Gastrocnemius medialis (tissue), 4 donors: ENCODE measurements at regions not wholly inside any gene's neighbourhood (a gene's known extent, or its start where the extent isn't known, plus 50 kb on each side); places are given as distances from the start of the nearest gene placed in this dataset.

Source experiments
- ATAC-seq, 2 donors: fragments of 150-250 bp; one replicate each; pipeline ENCODE4 v1.9.1; 2016
- DNase-seq, 2 donors: peaks; one replicate each; pipeline ENCODE4 v3.0.0-alpha.2; 2019
- H3K27ac ChIP-seq, 4 donors: fragments of 200-600 bp; sonication (generic); 1 replicate in 1 of 4; 2 replicates in 3 of 4; pipeline ENCODE4 v1.5.1; 2016 to 2018; ENCODE audit warnings: mild to moderate bottlenecking in 2 of 4, moderate library complexity in 1 of 4
- H3K27me3 ChIP-seq, 3 donors: fragments of 200-600 bp; sonication (generic) in 2 of 3; 1 replicate in 1 of 3; 2 replicates in 2 of 3; pipeline versions ENCODE4 v1.5.1 to v1.6.0; 2016 to 2019; ENCODE audit warnings: mild to moderate bottlenecking in 1 of 3, moderate library complexity in 1 of 3
- H3K36me3 ChIP-seq, 2 donors: fragments of 200-600 bp; sonication (generic) in 1 of 2; one replicate each; pipeline ENCODE4 v1.5.1; 2017 to 2018
- H3K4me1 ChIP-seq, 2 donors: fragments of 200-600 bp; sonication (generic) in 1 of 2; one replicate each; pipeline ENCODE4 v1.5.1; 2016 to 2017; ENCODE audit warnings: mild to moderate bottlenecking in 2 of 2
- H3K4me3 ChIP-seq, 4 donors: fragments of 200-600 bp; sonication (generic) in 3 of 4; 1 replicate in 1 of 4; 2 replicates in 3 of 4; pipeline ENCODE4 v1.5.1; 2016 to 2019; ENCODE audit warnings: mild to moderate bottlenecking in 2 of 4
- H3K9me3 ChIP-seq, 3 donors: fragments of 200-600 bp; sonication (generic) in 2 of 3; 1 replicate in 1 of 3; 2 replicates in 2 of 3; pipeline ENCODE4 v1.5.1; 2016 to 2019
- CTCF ChIP-seq, 5 experiments: fragments of 450-650 bp in 3 of 5; fragments of 200-600 bp in 2 of 5; sonication (generic) in 2 of 5; IDR thresholded peaks in 4 of 5; conservative IDR thresholded peaks in 1 of 5; 1 replicate in 4 of 5; 2 replicates in 1 of 5; pipeline ENCODE4 v1.5.1; 2016 to 2019; ENCODE audit warnings: antibody characterized with exemption in 5 of 5, mild to moderate bottlenecking in 3 of 5, moderate library complexity in 3 of 5
- POLR2A ChIP-seq, 2 donors: fragments of 450-650 bp; IDR thresholded peaks; one replicate each; pipeline ENCODE4 v1.6.1; 2017; ENCODE audit warnings: antibody characterized with exemption in 2 of 2, mild to moderate bottlenecking in 2 of 2, moderate library complexity in 2 of 2
- in situ Hi-C, 4 donors: fragments of 200-750 bp; cut with MboI; loops; one replicate each; pipeline versions ENCODE4 v1.15.0 to v1.8.0; 2017; ENCODE audit warnings: low sequenced_read_pairs in 4 of 4
- intact Hi-C: fragments of 100-400 bp; cut with DNase I; formaldehyde crosslinking; loops from one replicate; pipeline ENCODE4 v1.15.1; 2023; ENCODE audit warnings: low total_unique reads

- no peaks in the 10 kb centered on the region for H3K36me3 ChIP-seq
- H3K27me3 ChIP-seq, result no peaks in the 10 kb centered on the region
- intact Hi-C loops, result no loop called here
- no peak overlapping the region for H3K27ac ChIP-seq
- no peaks in the 10 kb centered on the region for H3K4me1 ChIP-seq
- DNase-seq (no peak), ATAC-seq (no peak)
- TF ChIP-seq POLR2A (IDR thresholded peaks at IDR 0.05), result no peak
- TF ChIP-seq CTCF (IDR thresholded peaks at IDR 0.05 in 4 of 5, conservative IDR thresholded peaks at IDR 0.05 in 1 of 5), result no peak
- no peak overlapping the region for H3K4me3 ChIP-seq
- H3K9me3 ChIP-seq, result no peaks in the 10 kb centered on the region
- in situ Hi-C loops, result no loop called here
Observed at GRCh38 chr18:73235921-73236320, 368.1 kb upstream of the NETO1 start.

DNA sequence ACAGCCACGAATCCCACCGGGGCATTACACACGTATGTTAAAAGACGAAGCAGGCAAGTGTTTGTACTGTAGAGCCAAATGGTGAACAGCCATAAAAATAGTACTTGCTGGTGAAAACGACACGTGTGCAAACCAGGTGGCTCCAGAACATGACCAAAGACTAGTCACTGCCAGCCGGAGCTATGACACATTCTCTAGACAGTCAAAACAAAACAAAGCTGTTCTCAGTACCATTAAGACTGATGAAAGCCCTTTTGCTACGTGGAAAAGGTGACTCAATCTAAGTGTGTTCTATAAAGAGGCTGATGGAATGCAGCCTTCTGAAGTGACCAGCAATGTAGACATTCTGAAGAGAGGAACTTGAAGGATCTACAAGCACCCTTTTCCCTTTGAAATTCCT lies 367.7 kb upstream of the NETO1 start:
- Histone ChIP-seq H3K4me3 (no peak overlapping the region), H3K9me3 (no peaks in the 10 kb centered on the region), H3K27me3 (no peaks in the 10 kb centered on the region), H3K27ac (no peak overlapping the region), H3K36me3 (no peaks in the 10 kb centered on the region), H3K4me1 (no peaks in the 10 kb centered on the region)
- DNase-seq, result no peak
- no peak for ATAC-seq
- intact Hi-C loops, result no loop called here
- in situ Hi-C loops, result no loop called here
- TF ChIP-seq POLR2A (IDR thresholded peaks at IDR 0.05), result no peak

DNA sequence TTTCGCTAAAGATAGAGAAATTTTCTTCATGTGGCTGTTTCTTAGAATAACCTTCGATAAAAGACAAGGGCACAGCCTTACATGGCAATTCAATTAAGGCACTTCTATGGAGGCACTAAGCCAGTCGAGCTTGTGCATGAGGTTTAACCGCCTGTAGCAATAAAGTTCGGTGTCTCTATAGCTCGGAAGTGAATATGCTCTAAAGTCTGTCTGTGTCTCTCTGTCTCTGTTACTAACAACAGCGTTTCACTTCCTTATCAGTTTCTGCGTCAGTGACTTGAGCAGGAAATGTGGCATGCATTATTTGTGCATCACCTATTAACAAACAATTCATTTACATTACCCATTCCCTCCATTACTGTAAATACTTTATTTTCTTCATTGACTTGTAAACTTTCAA lies 365.1 kb upstream of the NETO1 start:
- intact Hi-C loops, result no loop called here
- Histone ChIP-seq H3K27me3 (no peaks in the 10 kb centered on the region), H3K27ac (no peak overlapping the region), H3K36me3 (no peaks in the 10 kb centered on the region), H3K4me3 (no peak overlapping the region), H3K4me1 (no peaks in the 10 kb centered on the region), H3K9me3 (no peaks in the 10 kb centered on the region)
- in situ Hi-C loops, result no loop called here
- TF ChIP-seq CTCF (IDR thresholded peaks at IDR 0.05 in 4 of 5, conservative IDR thresholded peaks at IDR 0.05 in 1 of 5) (no peak), POLR2A (IDR thresholded peaks at IDR 0.05) (no peak)
- no peak for ATAC-seq
- DNase-seq, result no peak

DNA sequence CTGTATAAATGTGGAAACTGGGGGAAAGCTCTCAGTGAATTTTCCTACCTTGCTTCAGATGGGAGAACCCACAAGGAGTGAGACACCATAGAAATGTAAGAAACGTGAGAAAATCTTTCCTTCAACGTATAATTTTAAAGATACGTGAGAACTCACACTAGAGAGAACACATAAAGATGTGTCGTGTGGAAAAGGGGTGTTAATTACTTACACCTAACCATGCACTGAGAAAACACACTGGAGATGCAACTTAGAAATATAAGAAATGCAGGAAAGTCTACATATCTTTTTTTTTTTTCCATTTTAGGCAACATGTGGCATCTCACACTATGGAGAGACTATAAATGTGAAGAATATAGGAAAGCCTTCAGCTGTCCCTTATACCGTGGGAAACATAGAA lies 352.9 kb upstream of the NETO1 start:
- DNase-seq (no peak), ATAC-seq (no peak)
- Histone ChIP-seq H3K36me3 (no peaks in the 10 kb centered on the region), H3K4me3 (no peak overlapping the region), H3K27ac (no peak overlapping the region), H3K4me1 (no peaks in the 10 kb centered on the region), H3K27me3 (no peaks in the 10 kb centered on the region), H3K9me3 (no peaks in the 10 kb centered on the region)
- in situ Hi-C loops (no loop called here), intact Hi-C loops (no loop called here)
- no peak for TF ChIP-seq CTCF (IDR thresholded peaks at IDR 0.05 in 4 of 5, conservative IDR thresholded peaks at IDR 0.05 in 1 of 5)
- no peak for TF ChIP-seq POLR2A (IDR thresholded peaks at IDR 0.05)

DNA sequence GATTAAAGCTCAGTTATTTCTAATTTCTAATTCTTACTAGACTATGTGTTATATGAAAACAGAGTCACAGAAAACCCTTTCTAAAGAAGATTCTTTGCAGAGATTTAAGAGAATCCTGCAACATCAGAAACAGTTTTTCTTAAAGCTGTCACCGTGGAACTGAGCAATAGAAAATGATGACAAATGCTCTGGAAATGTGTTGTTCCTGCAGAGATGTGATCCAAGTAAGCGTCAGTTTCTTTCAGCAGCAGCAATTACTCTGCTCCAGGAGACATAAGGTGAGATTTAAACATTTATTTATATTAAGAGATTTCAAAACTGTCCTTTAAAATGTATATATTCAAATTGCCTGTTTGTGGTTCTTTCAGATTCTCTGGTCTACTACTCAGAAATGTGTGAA lies 350.5 kb upstream of the NETO1 start:
- no peaks in the 10 kb centered on the region for H3K4me1 ChIP-seq
- no peak overlapping the region for H3K27ac ChIP-seq
- no peak for DNase-seq
- ATAC-seq, result no peak
- in situ Hi-C loops, result no loop called here
- no peaks in the 10 kb centered on the region for H3K9me3 ChIP-seq
- no peak for TF ChIP-seq POLR2A (IDR thresholded peaks at IDR 0.05)
- no peak for TF ChIP-seq CTCF (IDR thresholded peaks at IDR 0.05 in 4 of 5, conservative IDR thresholded peaks at IDR 0.05 in 1 of 5)
- H3K4me3 ChIP-seq, result no peak overlapping the region
- no peaks in the 10 kb centered on the region for H3K36me3 ChIP-seq
- intact Hi-C loops, result no loop called here
- H3K27me3 ChIP-seq, result no peaks in the 10 kb centered on the region
